C4-2B (cell line): ENCODE measurements at regions not wholly inside any gene's neighbourhood (a gene's known extent, or its start where the extent isn't known, plus 50 kb on each side); places are given as distances from the start of the nearest gene placed in this dataset.
A peak's percentile ranks its signal among the peaks of the same experiment; 100 is the strongest.

ENCODE experiments used
- CTCF ChIP-seq: fragments of 450-650 bp; conservative IDR thresholded peaks from 2 replicates; pipeline ENCODE4 v1.5.1; 2017; ENCODE audit warnings: mild to moderate bottlenecking
- ZFX ChIP-seq: fragments of 450-650 bp; IDR thresholded peaks from 2 replicates; pipeline ENCODE4 v1.6.1; 2017

DNA sequence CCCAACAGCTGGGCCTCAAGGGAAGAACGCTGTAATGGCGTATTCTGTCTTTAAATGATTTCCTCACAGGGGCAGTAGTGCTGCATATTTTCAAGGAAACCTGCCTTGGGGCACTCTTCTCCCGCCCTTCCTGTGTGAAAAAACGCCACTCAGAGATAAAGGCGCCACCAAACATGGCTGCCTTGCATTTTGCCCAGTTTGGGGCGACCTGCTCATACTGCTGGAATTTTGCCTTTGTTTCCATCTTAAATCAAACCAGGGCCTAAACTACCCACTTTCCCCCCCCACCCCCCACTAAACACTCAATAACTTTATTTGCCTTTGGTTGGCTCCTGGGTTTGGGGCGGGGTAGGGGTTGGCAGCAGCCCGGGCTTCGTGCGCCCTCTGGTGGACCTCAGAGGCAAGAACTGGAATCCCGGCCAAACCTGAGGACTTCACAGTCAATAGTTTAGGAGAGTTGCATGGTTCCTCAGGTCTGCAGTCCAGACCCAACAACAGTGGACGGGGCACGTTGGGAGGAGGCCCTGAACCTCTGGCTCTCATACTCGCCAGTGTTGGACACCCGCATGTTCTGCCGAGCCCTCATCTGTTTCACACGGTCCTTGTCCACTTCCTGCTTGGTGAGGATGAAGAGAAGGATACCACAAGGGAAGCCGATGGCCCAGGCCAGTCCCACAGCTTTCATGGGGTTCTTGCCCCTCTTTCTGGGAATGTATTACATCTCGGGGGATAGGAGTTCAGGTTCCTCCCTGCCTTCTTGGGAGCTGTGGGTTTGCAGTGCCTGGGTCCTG lies 220.1 kb upstream of the STK26 start:
- TF ChIP-seq ZFX, result no peak
- TF ChIP-seq CTCF, result peak; percentile 63
